Hepatocyte (in vitro differentiated cells): ENCODE measurements at regions not wholly inside any gene's neighbourhood (a gene's known extent, or its start where the extent isn't known, plus 50 kb on each side); places are given as distances from the start of the nearest gene placed in this dataset.
A peak's percentile ranks its signal among the peaks of the same experiment; 100 is the strongest.

ENCODE experiments used
- DNase-seq: peaks from one replicate; pipeline ENCODE4 v3.0.0-alpha.2; 2016; ENCODE audit warnings: low spot score
- H2AFZ ChIP-seq: fragments of 200-600 bp; sonication (generic); 2 replicates; pipeline ENCODE4 v1.6.0; 2016; ENCODE audit warnings: antibody characterized with exemption, mild to moderate bottlenecking
- H3K27ac ChIP-seq: fragments of 200-600 bp; sonication (generic); 2 replicates; pipeline ENCODE4 v1.5.1; 2016; ENCODE audit warnings: mild to moderate bottlenecking
- H3K27me3 ChIP-seq: fragments of 200-600 bp; sonication (generic); 2 replicates; pipeline ENCODE4 v1.6.1; 2016
- H3K36me3 ChIP-seq: fragments of 200-600 bp; sonication (generic); replicated peaks from 2 replicates; pipeline ENCODE4 v1.5.1; 2016; ENCODE audit warnings: low read depth; ENCODE audit not compliant: insufficient read depth
- H3K4me1 ChIP-seq: fragments of 200-600 bp; sonication (generic); 2 replicates; pipeline ENCODE4 v1.5.1; 2016; ENCODE audit warnings: mild to moderate bottlenecking, moderate library complexity; ENCODE audit not compliant: insufficient read depth
- H3K4me2 ChIP-seq: fragments of 200-600 bp; sonication (generic); 2 replicates; pipeline ENCODE4 v1.6.0; 2016
- H3K4me3 ChIP-seq: fragments of 200-600 bp; sonication (generic); 2 replicates; pipeline ENCODE4 v1.5.1; 2016; ENCODE audit warnings: mild to moderate bottlenecking
- H3K79me2 ChIP-seq: fragments of 200-600 bp; sonication (generic); 2 replicates; pipeline ENCODE4 v1.6.0; 2017; ENCODE audit warnings: mild to moderate bottlenecking
- H3K9me2 ChIP-seq: fragments of 200-600 bp; sonication (generic); replicated peaks from 2 replicates; pipeline ENCODE4 v1.6.0; 2017; ENCODE audit warnings: mild to moderate bottlenecking; ENCODE audit not compliant: insufficient read depth
- H3K9me3 ChIP-seq: fragments of 200-600 bp; sonication (generic); 2 replicates; pipeline ENCODE4 v1.5.1; 2016; ENCODE audit warnings: low read depth, mild to moderate bottlenecking
- H4K20me1 ChIP-seq: fragments of 200-600 bp; sonication (generic); 2 replicates; pipeline ENCODE4 v1.6.0; 2016; ENCODE audit warnings: mild to moderate bottlenecking; ENCODE audit not compliant: insufficient read depth, poor library complexity, severe bottlenecking
- EZH2 ChIP-seq: fragments of 200-600 bp; sonication (generic); IDR thresholded peaks from 2 replicates; pipeline ENCODE4 v1.6.1; 2016; ENCODE audit warnings: antibody characterized with exemption, mild to moderate bottlenecking, borderline replicate concordance
- EZH2phosphoT487 ChIP-seq: fragments of 200-600 bp; sonication (generic); IDR thresholded peaks from one replicate; pipeline ENCODE4 v1.6.1; 2018; ENCODE audit warnings: antibody characterized with exemption, mild to moderate bottlenecking, low read depth, moderate library complexity; ENCODE audit not compliant: unreplicated experiment, severe bottlenecking
- WGBS: methylation state at CpG from one replicate; pipeline ENCODE4 v1.1.6; 2016; ENCODE audit warnings: low lambda C conversion rate; ENCODE audit errors: missing lambda C conversion rate; 5-methylcytosine and 5-hydroxymethylcytosine counted together
- TF ChIP-seq, protein P1 (sequence below): fragments of 200-600 bp; sonication (generic); IDR thresholded peaks from 2 replicates; pipeline ENCODE4 v1.5.1; 2016; ENCODE audit warnings: antibody characterized with exemption, mild to moderate bottlenecking; ENCODE audit not compliant: poor library complexity

- no peak for DNase-seq
- no peaks in the 10 kb centered on the region for H3K27me3 ChIP-seq
- H3K9me3 ChIP-seq = no peaks in the 10 kb centered on the region
- no peak overlapping the region for H3K4me3 ChIP-seq
- no peaks in the 10 kb centered on the region for H3K4me1 ChIP-seq
- H3K9me2 ChIP-seq = no peaks in the 10 kb centered on the region
- no peak overlapping the region for H2AFZ ChIP-seq
- H3K27ac ChIP-seq = no peak overlapping the region
- TF ChIP-seq, protein P1, sequence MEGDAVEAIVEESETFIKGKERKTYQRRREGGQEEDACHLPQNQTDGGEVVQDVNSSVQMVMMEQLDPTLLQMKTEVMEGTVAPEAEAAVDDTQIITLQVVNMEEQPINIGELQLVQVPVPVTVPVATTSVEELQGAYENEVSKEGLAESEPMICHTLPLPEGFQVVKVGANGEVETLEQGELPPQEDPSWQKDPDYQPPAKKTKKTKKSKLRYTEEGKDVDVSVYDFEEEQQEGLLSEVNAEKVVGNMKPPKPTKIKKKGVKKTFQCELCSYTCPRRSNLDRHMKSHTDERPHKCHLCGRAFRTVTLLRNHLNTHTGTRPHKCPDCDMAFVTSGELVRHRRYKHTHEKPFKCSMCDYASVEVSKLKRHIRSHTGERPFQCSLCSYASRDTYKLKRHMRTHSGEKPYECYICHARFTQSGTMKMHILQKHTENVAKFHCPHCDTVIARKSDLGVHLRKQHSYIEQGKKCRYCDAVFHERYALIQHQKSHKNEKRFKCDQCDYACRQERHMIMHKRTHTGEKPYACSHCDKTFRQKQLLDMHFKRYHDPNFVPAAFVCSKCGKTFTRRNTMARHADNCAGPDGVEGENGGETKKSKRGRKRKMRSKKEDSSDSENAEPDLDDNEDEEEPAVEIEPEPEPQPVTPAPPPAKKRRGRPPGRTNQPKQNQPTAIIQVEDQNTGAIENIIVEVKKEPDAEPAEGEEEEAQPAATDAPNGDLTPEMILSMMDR = no peak
- TF ChIP-seq EZH2phosphoT487 (no peak), EZH2 (no peak)
- H3K79me2 ChIP-seq = no peaks in the 10 kb centered on the region
- WGBS = 81% methylated on average over 3 of the region's 3 CpGs
- no peaks in the 10 kb centered on the region for H3K36me3 ChIP-seq
- no peak overlapping the region for H3K4me2 ChIP-seq
- H4K20me1 ChIP-seq = no peaks in the 10 kb centered on the region
Measured at GRCh38 chr21:30057108-30057507, 109.5 kb downstream of the CLDN17 start.

GRCh38 chr21:30048570-30048969 lies 108.8 kb upstream of the GRIK1 start:
- DNase-seq = no peak
- TF ChIP-seq, protein P1 = no peak
- TF ChIP-seq EZH2 (no peak), EZH2phosphoT487 (no peak)
- Histone ChIP-seq H3K79me2 (no peaks in the 10 kb centered on the region), H3K27ac (no peak overlapping the region), H3K4me2 (no peak overlapping the region), H3K27me3 (no peaks in the 10 kb centered on the region), H3K4me1 (no peaks in the 10 kb centered on the region), H3K36me3 (no peaks in the 10 kb centered on the region), H3K4me3 (no peak overlapping the region), H2AFZ (no peak overlapping the region), H3K9me3 (no peaks in the 10 kb centered on the region), H4K20me1 (no peaks in the 10 kb centered on the region), H3K9me2 (no peaks in the 10 kb centered on the region)
- 94% methylated on average over 1 of the region's 1 CpG for WGBS

DNA sequence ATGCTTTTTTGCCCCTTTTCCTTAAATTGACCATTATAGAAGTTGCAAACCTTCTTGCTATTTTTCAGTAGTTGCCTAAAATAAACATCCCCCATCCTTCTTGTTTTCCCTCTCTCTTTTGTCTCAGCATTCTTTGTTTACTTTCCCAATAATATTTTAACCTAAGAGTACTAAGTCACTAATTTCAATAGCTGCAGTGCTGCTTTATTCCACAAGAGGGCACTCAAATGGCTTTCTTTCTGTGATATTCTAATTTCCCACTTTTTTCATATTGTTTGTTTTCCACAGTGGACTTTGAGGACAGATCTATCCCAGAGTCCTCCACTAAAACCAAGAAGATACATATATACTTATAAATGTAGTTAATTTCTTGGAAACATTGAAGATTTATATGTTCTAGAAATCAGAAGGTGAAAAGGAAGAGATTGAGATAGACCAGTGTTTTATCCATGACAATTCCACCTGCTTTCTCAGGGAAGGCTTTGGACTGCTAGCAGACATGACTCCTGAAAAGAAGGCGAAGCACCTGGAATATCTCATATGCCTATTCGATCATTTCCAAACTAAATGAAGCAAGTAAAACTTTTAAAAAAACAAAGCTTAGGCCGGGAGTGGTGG lies 104.8 kb upstream of the GRIK1 start:
- peak; percentile 50 for DNase-seq
- no peak overlapping the region for H2AFZ ChIP-seq
- no peaks in the 10 kb centered on the region for H3K36me3 ChIP-seq
- no peaks in the 10 kb centered on the region for H4K20me1 ChIP-seq
- H3K27me3 ChIP-seq = no peaks in the 10 kb centered on the region
- no peaks in the 10 kb centered on the region for H3K4me1 ChIP-seq
- H3K4me2 ChIP-seq = no peak overlapping the region
- H3K9me2 ChIP-seq = no peaks in the 10 kb centered on the region
- no peak overlapping the region for H3K4me3 ChIP-seq
- H3K9me3 ChIP-seq = no peaks in the 10 kb centered on the region
- TF ChIP-seq, protein P1 = peak; percentile 91
- TF ChIP-seq EZH2phosphoT487 = no peak
- no peak overlapping the region for H3K27ac ChIP-seq
- H3K79me2 ChIP-seq = no peaks in the 10 kb centered on the region
- WGBS = 85% methylated on average over 3 of the region's 3 CpGs

GRCh38 chr21:30042443-30042842 lies 102.6 kb upstream of the GRIK1 start:
- WGBS = 95% methylated on average over 1 of the region's 1 CpG
- H3K9me2 ChIP-seq = no peaks in the 10 kb centered on the region
- H3K36me3 ChIP-seq = no peaks in the 10 kb centered on the region

More at GRCh38 chr21:30042443-30042842, 102.6 kb upstream of the GRIK1 start:
- no peak overlapping the region for H3K27ac ChIP-seq
- no peak overlapping the region for H3K4me2 ChIP-seq
- DNase-seq = no peak
- no peaks in the 10 kb centered on the region for H3K27me3 ChIP-seq
- H3K79me2 ChIP-seq = no peaks in the 10 kb centered on the region
- H2AFZ ChIP-seq = no peak overlapping the region
- no peaks in the 10 kb centered on the region for H3K9me3 ChIP-seq
- no peak overlapping the region for H3K4me3 ChIP-seq
- TF ChIP-seq, protein P1 = no peak
- TF ChIP-seq EZH2 = no peak
- no peak for TF ChIP-seq EZH2phosphoT487
- H3K4me1 ChIP-seq = no peaks in the 10 kb centered on the region
- no peaks in the 10 kb centered on the region for H4K20me1 ChIP-seq
